BE2C (cell line): ENCODE measurements at regions not wholly inside any gene's neighbourhood (a gene's known extent, or its start where the extent isn't known, plus 50 kb on each side); places are given as distances from the start of the nearest gene placed in this dataset.

Source experiments
- DNase-seq: peaks from one replicate; pipeline ENCODE4 v3.0.0-alpha.2; 2020
- H3K27me3 ChIP-seq: fragments of 250-450 bp; sonication (Bioruptor Pico); 2 replicates; pipeline ENCODE4 v1.5.1; 2020; ENCODE audit warnings: mild to moderate bottlenecking
- H3K36me3 ChIP-seq: fragments of 250-450 bp; sonication (Bioruptor Pico); 2 replicates; pipeline ENCODE4 v1.5.1; 2020; ENCODE audit warnings: mild to moderate bottlenecking
- H3K4me1 ChIP-seq: fragments of 250-450 bp; sonication (Bioruptor Pico); 2 replicates; pipeline ENCODE4 v1.5.1; 2020
- H3K4me3 ChIP-seq: 2 replicates; pipeline ENCODE4 v1.5.1; 2011; ENCODE audit warnings: low read depth, low read length
- H3K9me3 ChIP-seq: fragments of 250-450 bp; sonication (Bioruptor Pico); 2 replicates; pipeline ENCODE4 v1.5.1; 2020
- TF ChIP-seq, protein P1 (sequence below): IDR thresholded peaks from 2 replicates; pipeline ENCODE4 v1.5.1; 2012; ENCODE audit warnings: mild to moderate bottlenecking, low read depth, low read length

DNA sequence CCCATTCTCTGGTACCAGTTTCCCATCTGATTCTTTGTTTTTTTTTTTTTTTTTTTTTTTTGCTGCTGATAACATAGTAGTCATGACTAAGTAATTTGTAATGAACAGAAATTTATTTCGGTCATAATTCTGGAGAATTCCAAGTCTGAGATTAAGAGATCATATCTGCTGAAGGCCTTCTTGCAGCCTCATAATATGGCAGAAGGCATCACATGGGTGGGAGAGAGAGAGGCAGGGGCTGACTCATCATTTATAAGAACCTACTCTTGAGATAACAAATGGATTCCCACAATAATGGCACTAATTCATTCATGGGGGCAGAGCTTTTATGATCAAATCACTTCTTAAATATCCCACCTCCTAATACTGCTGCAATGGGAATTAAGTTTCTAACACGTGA lies 1034.3 kb downstream of the STIM2 start:
- DNase-seq: peak; percentile 6
- TF ChIP-seq, protein P1, sequence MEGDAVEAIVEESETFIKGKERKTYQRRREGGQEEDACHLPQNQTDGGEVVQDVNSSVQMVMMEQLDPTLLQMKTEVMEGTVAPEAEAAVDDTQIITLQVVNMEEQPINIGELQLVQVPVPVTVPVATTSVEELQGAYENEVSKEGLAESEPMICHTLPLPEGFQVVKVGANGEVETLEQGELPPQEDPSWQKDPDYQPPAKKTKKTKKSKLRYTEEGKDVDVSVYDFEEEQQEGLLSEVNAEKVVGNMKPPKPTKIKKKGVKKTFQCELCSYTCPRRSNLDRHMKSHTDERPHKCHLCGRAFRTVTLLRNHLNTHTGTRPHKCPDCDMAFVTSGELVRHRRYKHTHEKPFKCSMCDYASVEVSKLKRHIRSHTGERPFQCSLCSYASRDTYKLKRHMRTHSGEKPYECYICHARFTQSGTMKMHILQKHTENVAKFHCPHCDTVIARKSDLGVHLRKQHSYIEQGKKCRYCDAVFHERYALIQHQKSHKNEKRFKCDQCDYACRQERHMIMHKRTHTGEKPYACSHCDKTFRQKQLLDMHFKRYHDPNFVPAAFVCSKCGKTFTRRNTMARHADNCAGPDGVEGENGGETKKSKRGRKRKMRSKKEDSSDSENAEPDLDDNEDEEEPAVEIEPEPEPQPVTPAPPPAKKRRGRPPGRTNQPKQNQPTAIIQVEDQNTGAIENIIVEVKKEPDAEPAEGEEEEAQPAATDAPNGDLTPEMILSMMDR: no peak
- H3K27me3 ChIP-seq: no peaks in the 10 kb centered on the region
- no peak overlapping the region for H3K4me3 ChIP-seq
- no peaks in the 10 kb centered on the region for H3K4me1 ChIP-seq
- no peaks in the 10 kb centered on the region for H3K36me3 ChIP-seq
- H3K9me3 ChIP-seq: no peaks in the 10 kb centered on the region

DNA sequence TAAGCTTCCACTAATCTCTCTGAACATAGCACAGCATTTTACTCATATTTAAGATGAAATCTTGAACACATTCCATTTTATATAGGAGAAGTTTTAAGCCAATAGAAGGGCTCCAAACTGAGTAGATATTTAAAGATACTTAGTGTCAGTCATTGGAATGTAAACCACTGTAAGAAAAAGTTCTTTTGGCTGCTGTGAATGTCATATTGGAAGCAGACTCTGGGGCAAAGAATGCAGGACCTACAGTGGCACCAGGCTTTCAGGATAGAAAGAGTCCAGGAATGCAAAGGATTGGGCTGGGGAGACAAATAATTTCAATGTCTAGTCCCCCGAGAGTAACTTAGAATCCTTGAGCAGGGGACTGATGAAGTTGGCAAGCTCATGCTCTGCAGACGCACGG lies 1047.7 kb downstream of the STIM2 start:
- no peak for DNase-seq
- TF ChIP-seq, protein P1: no peak
- Histone ChIP-seq H3K4me3 (no peak overlapping the region), H3K9me3 (no peaks in the 10 kb centered on the region), H3K36me3 (no peaks in the 10 kb centered on the region), H3K27me3 (no peaks in the 10 kb centered on the region), H3K4me1 (no peaks in the 10 kb centered on the region)

DNA sequence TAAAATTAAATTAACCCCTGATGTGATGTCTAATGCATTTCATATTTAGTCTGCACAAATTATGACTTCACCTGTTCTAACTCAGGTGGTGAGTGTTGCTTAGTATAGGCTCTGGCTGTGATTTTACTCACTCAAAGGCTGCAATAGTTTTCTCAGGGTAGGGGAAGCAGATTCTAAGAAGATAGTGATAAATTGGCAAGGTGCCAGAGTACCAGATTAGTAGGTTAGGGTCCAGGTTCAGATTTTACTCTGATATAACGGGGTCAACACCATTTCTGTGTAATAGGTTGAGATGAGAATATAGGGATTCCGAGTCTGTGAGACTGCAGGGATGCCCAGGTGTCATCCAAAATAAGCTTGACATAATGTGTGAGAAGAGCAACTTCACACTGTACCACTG lies 1049.6 kb downstream of the STIM2 start:
- no peak overlapping the region for H3K4me3 ChIP-seq
- no peaks in the 10 kb centered on the region; the same call in 1 of the 2 replicates for H3K9me3 ChIP-seq
- H3K27me3 ChIP-seq: no peaks in the 10 kb centered on the region
- no peaks in the 10 kb centered on the region for H3K36me3 ChIP-seq
- TF ChIP-seq, protein P1: no peak
- DNase-seq: no peak
- no peaks in the 10 kb centered on the region for H3K4me1 ChIP-seq

DNA sequence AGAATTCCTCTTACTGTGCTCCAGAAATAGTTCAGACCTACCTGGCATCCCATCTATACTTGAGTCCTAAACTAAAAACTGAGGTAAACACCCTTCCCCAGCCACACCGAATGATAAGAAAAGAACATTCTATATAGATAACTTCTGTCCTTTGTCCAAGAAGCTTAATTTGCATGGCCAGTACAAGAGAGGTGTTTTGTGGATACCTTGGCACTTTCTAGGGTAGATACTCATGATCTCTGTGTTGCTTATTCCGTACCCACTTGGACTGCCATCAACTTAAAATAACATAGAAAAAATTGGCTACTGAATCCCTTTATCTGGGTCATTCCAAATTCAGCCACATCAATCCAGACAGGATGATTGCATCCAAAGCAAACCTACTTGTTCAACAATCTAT lies 1050.4 kb downstream of the STIM2 start:
- no peaks in the 10 kb centered on the region; the same call in 1 of the 2 replicates for H3K9me3 ChIP-seq
- H3K27me3 ChIP-seq: no peaks in the 10 kb centered on the region
- H3K4me3 ChIP-seq: no peak overlapping the region
- H3K36me3 ChIP-seq: no peaks in the 10 kb centered on the region
- DNase-seq: no peak
- H3K4me1 ChIP-seq: no peaks in the 10 kb centered on the region
- TF ChIP-seq, protein P1: no peak

DNA sequence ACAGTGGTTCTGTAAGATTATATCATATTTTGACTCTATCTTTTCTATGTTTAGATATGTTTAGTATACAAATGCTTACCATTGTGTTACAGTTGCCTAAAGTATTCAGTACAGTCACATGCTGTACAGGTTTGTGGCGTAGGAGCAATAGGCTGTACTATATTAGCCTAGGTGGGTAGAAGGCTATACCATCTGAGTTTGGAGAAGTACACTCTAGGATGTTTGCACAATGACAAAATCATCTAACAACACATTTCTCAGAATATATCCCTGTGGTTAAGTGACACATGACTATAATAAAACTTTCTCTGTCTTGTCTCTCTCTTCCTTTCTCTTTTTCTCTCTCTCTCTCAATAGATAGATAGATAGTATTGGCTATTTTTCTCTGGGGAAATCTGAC lies 1053.1 kb downstream of the STIM2 start:
- H3K4me1 ChIP-seq: no peaks in the 10 kb centered on the region
- TF ChIP-seq, protein P1: no peak
- no peak overlapping the region for H3K4me3 ChIP-seq
- H3K27me3 ChIP-seq: no peaks in the 10 kb centered on the region
- no peaks in the 10 kb centered on the region; the same call in 1 of the 2 replicates for H3K9me3 ChIP-seq
- no peaks in the 10 kb centered on the region for H3K36me3 ChIP-seq
- DNase-seq: no peak

DNA sequence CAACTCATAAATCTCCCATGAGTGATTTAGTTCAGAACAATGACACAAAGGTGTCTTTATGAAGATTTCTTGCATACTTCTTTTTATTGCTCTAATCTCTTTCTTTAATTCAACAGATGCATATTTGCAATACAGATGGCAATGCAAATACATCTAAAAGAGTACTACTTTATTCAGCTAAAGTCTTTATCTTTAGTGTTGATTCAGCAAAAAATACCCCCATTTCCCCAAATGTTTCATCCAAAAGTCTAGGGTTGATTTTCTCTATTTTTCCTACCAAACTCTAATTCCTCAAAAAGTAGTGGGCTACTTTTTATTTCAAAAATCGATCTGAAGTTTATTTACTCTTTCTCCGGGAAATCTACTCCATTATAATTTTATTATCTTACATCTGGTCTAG lies 1055.2 kb downstream of the STIM2 start:
- TF ChIP-seq, protein P1: no peak
- DNase-seq: no peak
- no peaks in the 10 kb centered on the region for H3K27me3 ChIP-seq
- H3K4me1 ChIP-seq: no peaks in the 10 kb centered on the region
- no peaks in the 10 kb centered on the region; the same call in 1 of the 2 replicates for H3K9me3 ChIP-seq
- H3K36me3 ChIP-seq: no peaks in the 10 kb centered on the region
- no peak overlapping the region for H3K4me3 ChIP-seq
